GM23338 (cell line): ENCODE measurements at regions not wholly inside any gene's neighbourhood (a gene's known extent, or its start where the extent isn't known, plus 50 kb on each side); places are given as distances from the start of the nearest gene placed in this dataset.

Source experiments
- ATAC-seq: fragments of 200-7000 bp; cut with Tn5 transposase; 3 replicates; pipeline ENCODE4 v1.9.1; 2020
- DNase-seq: peaks from one replicate; pipeline ENCODE4 v3.0.0-alpha.2; 2015; ENCODE audit warnings: low spot score
- H2AFZ ChIP-seq: fragments of 200-600 bp; sonication (generic); 2 replicates; pipeline ENCODE4 v1.8.0; 2016; ENCODE audit warnings: antibody characterized with exemption, mild to moderate bottlenecking, moderate library complexity
- H3F3A ChIP-seq: fragments of 200-600 bp; sonication (generic); replicated peaks from 2 replicates; pipeline ENCODE4 v1.8.0; 2017; ENCODE audit warnings: antibody characterized with exemption, mixed run types, low read depth
- H3K27ac ChIP-seq: fragments of 200-600 bp; sonication (generic); 2 replicates; pipeline ENCODE4 v1.6.1; 2016; ENCODE audit warnings: low read depth
- H3K27me3 ChIP-seq: fragments of 200-600 bp; sonication (generic); 2 replicates; pipeline ENCODE4 v1.8.0; 2016; ENCODE audit warnings: mild to moderate bottlenecking, mixed run types, moderate library complexity; ENCODE audit not compliant: insufficient read depth
- H3K36me3 ChIP-seq: fragments of 200-600 bp; sonication (generic); 2 replicates; pipeline ENCODE4 v1.8.0; 2016; ENCODE audit warnings: mild to moderate bottlenecking; ENCODE audit not compliant: insufficient read depth
- H3K4me1 ChIP-seq: fragments of 200-600 bp; sonication (generic); 2 replicates; pipeline ENCODE4 v1.8.0; 2016; ENCODE audit warnings: mild to moderate bottlenecking, moderate library complexity; ENCODE audit not compliant: insufficient read depth
- H3K4me2 ChIP-seq: fragments of 200-600 bp; sonication (generic); 2 replicates; pipeline ENCODE4 v1.7.1; 2017; ENCODE audit warnings: mixed run types
- H3K4me3 ChIP-seq: fragments of 200-600 bp; sonication (generic); 2 replicates; pipeline ENCODE4 v1.6.1; 2016; ENCODE audit warnings: mixed run types
- H3K79me2 ChIP-seq: fragments of 200-600 bp; sonication (generic); replicated peaks from 2 replicates; pipeline ENCODE4 v1.8.0; 2017; ENCODE audit warnings: mild to moderate bottlenecking; ENCODE audit not compliant: insufficient read depth
- H3K9me2 ChIP-seq: fragments of 200-600 bp; sonication (generic); 2 replicates; pipeline ENCODE4 v1.8.0; 2017; ENCODE audit not compliant: insufficient read depth
- H4K20me1 ChIP-seq: fragments of 200-600 bp; sonication (generic); replicated peaks from 2 replicates; pipeline ENCODE4 v1.8.0; 2017; ENCODE audit warnings: mild to moderate bottlenecking; ENCODE audit not compliant: insufficient read depth
- H3K27ac Mint-ChIP-seq: 2 replicates; pipeline ENCODE4 v1.8.0; 2020; ENCODE audit warnings: inconsistent platforms, mild to moderate bottlenecking, moderate library complexity, mixed read lengths
- H3K27me3 Mint-ChIP-seq: 3 replicates; pipeline ENCODE4 v1.8.0; 2022; ENCODE audit warnings: low read depth, mild to moderate bottlenecking, moderate library complexity, mixed read lengths, inconsistent platforms; ENCODE audit not compliant: insufficient read depth, poor library complexity
- H3K36me3 Mint-ChIP-seq: 3 replicates; pipeline ENCODE4 v1.8.0; 2021; ENCODE audit warnings: low read depth, mild to moderate bottlenecking, inconsistent platforms, moderate library complexity, mixed read lengths
- H3K4me1 Mint-ChIP-seq: 3 replicates; pipeline ENCODE4 v1.8.0; 2020; ENCODE audit warnings: mild to moderate bottlenecking, inconsistent platforms, mixed read lengths
- H3K4me3 Mint-ChIP-seq: 3 replicates; pipeline ENCODE4 v1.8.0; 2021; ENCODE audit warnings: moderate library complexity, mild to moderate bottlenecking, inconsistent platforms, mixed read lengths
- H3K9me3 Mint-ChIP-seq: 3 replicates; pipeline ENCODE4 v1.8.0; 2020; ENCODE audit warnings: moderate library complexity, mild to moderate bottlenecking, inconsistent platforms, mixed read lengths
- CREB1 ChIP-seq: fragments of 250-450 bp; sonication (Bioruptor Pico); IDR thresholded peaks from 2 replicates; pipeline ENCODE4 v1.5.0; 2020; ENCODE audit warnings: low read depth, mild to moderate bottlenecking, moderate library complexity
- EZH2 ChIP-seq: fragments of 200-600 bp; sonication (generic); IDR thresholded peaks from one replicate; pipeline ENCODE4 v1.8.0; 2017; ENCODE audit warnings: antibody characterized with exemption, mild to moderate bottlenecking, low read depth; ENCODE audit not compliant: unreplicated experiment
- EZH2phosphoT487 ChIP-seq: fragments of 200-600 bp; sonication (generic); IDR thresholded peaks from one replicate; pipeline ENCODE4 v1.8.1; 2018; ENCODE audit warnings: antibody characterized with exemption; ENCODE audit not compliant: unreplicated experiment
- JUNB ChIP-seq: IDR thresholded peaks from one replicate; pipeline ENCODE4 v1.6.1; 2016; ENCODE audit warnings: antibody characterized with exemption; ENCODE audit not compliant: unreplicated experiment
- NANOG ChIP-seq: IDR thresholded peaks from 2 replicates; pipeline ENCODE4 v1.6.1; 2016; ENCODE audit warnings: antibody characterized with exemption, borderline replicate concordance
- POLR2AphosphoS5 ChIP-seq: IDR thresholded peaks from 2 replicates; pipeline ENCODE4 v1.6.1; 2016; ENCODE audit warnings: antibody characterized with exemption, low read depth
- STAT1 ChIP-seq: IDR thresholded peaks from one replicate; pipeline ENCODE4 v1.6.1; 2016; ENCODE audit warnings: antibody characterized with exemption; ENCODE audit not compliant: unreplicated experiment
- ZNF114 ChIP-seq: fragments of 250-450 bp; sonication (Bioruptor Pico); IDR thresholded peaks from 2 replicates; pipeline ENCODE4 v1.5.0; 2020; ENCODE audit warnings: mild to moderate bottlenecking, moderate library complexity
- ZNF331 ChIP-seq: fragments of 250-450 bp; sonication (Bioruptor Pico); IDR thresholded peaks from 2 replicates; pipeline ENCODE4 v1.5.0; 2020; ENCODE audit warnings: low read depth, mild to moderate bottlenecking, moderate library complexity
- TF ChIP-seq, protein P1 (sequence below): IDR thresholded peaks from one replicate; pipeline ENCODE4 v1.6.1; 2018; ENCODE audit warnings: antibody characterized with exemption; ENCODE audit not compliant: unreplicated experiment
- TF ChIP-seq, protein P2 (sequence below): IDR thresholded peaks from 2 replicates; pipeline ENCODE4 v1.6.1; 2016; ENCODE audit warnings: antibody characterized with exemption
- TF ChIP-seq, protein P3 (sequence below): fragments of 250-450 bp; sonication (Bioruptor Pico); IDR thresholded peaks from 2 replicates; pipeline ENCODE4 v1.5.0; 2020; ENCODE audit warnings: mild to moderate bottlenecking, moderate library complexity

DNA sequence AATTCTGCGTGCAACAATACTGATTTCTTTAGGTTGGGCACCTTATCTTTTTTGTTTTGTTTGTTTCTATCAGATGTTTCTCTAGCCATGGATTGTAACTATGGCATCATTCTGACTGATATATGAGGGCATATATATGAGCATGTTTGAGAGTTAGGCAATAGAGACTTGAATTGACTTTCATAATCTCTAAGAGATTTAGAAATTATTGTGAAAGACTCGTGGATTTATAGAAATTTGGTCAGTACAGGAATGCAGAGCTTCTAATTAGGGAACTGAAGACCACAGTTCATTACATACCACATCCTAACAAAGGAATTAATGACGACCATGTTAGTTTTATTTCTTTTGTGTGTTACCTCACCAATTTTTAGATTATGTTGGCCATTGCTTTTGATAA is 546.0 kb upstream of the GRAMD2B start (continued):
- TF ChIP-seq, protein P1, sequence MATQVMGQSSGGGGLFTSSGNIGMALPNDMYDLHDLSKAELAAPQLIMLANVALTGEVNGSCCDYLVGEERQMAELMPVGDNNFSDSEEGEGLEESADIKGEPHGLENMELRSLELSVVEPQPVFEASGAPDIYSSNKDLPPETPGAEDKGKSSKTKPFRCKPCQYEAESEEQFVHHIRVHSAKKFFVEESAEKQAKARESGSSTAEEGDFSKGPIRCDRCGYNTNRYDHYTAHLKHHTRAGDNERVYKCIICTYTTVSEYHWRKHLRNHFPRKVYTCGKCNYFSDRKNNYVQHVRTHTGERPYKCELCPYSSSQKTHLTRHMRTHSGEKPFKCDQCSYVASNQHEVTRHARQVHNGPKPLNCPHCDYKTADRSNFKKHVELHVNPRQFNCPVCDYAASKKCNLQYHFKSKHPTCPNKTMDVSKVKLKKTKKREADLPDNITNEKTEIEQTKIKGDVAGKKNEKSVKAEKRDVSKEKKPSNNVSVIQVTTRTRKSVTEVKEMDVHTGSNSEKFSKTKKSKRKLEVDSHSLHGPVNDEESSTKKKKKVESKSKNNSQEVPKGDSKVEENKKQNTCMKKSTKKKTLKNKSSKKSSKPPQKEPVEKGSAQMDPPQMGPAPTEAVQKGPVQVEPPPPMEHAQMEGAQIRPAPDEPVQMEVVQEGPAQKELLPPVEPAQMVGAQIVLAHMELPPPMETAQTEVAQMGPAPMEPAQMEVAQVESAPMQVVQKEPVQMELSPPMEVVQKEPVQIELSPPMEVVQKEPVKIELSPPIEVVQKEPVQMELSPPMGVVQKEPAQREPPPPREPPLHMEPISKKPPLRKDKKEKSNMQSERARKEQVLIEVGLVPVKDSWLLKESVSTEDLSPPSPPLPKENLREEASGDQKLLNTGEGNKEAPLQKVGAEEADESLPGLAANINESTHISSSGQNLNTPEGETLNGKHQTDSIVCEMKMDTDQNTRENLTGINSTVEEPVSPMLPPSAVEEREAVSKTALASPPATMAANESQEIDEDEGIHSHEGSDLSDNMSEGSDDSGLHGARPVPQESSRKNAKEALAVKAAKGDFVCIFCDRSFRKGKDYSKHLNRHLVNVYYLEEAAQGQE = no peak

- Histone ChIP-seq H3K9me2 (no peaks in the 10 kb centered on the region), H3K4me2 (no peak overlapping the region), H3K4me1 (no peaks in the 10 kb centered on the region), H2AFZ (no peak overlapping the region), H3K79me2 (no peaks in the 10 kb centered on the region), H3K4me3 (no peak overlapping the region), H3F3A (no peaks in the 10 kb centered on the region), H3K27me3 (no peaks in the 10 kb centered on the region), H4K20me1 (no peaks in the 10 kb centered on the region), H3K27ac (no peak overlapping the region), H3K36me3 (no peaks in the 10 kb centered on the region)
- no peak for ATAC-seq
- Mint-ChIP-seq H3K27ac (no peak overlapping the region), H3K9me3 (no peaks in the 10 kb centered on the region), H3K36me3 (no peaks in the 10 kb centered on the region), H3K4me3 (no peak overlapping the region), H3K27me3 (no peaks in the 10 kb centered on the region), H3K4me1 (no peaks in the 10 kb centered on the region; the same call in none of the 3 replicates)
- no peak for DNase-seq
- TF ChIP-seq STAT1 (no peak), ZNF331 (CRISPR knock-in tag) (no peak), POLR2AphosphoS5 (no peak), EZH2 (no peak), NANOG (no peak), ZNF114 (CRISPR knock-in tag) (no peak), EZH2phosphoT487 (no peak), CREB1 (CRISPR knock-in tag) (no peak), JUNB (no peak)
- TF ChIP-seq, protein P1 = no peak
- TF ChIP-seq, protein P2, sequence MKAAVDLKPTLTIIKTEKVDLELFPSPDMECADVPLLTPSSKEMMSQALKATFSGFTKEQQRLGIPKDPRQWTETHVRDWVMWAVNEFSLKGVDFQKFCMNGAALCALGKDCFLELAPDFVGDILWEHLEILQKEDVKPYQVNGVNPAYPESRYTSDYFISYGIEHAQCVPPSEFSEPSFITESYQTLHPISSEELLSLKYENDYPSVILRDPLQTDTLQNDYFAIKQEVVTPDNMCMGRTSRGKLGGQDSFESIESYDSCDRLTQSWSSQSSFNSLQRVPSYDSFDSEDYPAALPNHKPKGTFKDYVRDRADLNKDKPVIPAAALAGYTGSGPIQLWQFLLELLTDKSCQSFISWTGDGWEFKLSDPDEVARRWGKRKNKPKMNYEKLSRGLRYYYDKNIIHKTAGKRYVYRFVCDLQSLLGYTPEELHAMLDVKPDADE = no peak
- TF ChIP-seq, protein P3, sequence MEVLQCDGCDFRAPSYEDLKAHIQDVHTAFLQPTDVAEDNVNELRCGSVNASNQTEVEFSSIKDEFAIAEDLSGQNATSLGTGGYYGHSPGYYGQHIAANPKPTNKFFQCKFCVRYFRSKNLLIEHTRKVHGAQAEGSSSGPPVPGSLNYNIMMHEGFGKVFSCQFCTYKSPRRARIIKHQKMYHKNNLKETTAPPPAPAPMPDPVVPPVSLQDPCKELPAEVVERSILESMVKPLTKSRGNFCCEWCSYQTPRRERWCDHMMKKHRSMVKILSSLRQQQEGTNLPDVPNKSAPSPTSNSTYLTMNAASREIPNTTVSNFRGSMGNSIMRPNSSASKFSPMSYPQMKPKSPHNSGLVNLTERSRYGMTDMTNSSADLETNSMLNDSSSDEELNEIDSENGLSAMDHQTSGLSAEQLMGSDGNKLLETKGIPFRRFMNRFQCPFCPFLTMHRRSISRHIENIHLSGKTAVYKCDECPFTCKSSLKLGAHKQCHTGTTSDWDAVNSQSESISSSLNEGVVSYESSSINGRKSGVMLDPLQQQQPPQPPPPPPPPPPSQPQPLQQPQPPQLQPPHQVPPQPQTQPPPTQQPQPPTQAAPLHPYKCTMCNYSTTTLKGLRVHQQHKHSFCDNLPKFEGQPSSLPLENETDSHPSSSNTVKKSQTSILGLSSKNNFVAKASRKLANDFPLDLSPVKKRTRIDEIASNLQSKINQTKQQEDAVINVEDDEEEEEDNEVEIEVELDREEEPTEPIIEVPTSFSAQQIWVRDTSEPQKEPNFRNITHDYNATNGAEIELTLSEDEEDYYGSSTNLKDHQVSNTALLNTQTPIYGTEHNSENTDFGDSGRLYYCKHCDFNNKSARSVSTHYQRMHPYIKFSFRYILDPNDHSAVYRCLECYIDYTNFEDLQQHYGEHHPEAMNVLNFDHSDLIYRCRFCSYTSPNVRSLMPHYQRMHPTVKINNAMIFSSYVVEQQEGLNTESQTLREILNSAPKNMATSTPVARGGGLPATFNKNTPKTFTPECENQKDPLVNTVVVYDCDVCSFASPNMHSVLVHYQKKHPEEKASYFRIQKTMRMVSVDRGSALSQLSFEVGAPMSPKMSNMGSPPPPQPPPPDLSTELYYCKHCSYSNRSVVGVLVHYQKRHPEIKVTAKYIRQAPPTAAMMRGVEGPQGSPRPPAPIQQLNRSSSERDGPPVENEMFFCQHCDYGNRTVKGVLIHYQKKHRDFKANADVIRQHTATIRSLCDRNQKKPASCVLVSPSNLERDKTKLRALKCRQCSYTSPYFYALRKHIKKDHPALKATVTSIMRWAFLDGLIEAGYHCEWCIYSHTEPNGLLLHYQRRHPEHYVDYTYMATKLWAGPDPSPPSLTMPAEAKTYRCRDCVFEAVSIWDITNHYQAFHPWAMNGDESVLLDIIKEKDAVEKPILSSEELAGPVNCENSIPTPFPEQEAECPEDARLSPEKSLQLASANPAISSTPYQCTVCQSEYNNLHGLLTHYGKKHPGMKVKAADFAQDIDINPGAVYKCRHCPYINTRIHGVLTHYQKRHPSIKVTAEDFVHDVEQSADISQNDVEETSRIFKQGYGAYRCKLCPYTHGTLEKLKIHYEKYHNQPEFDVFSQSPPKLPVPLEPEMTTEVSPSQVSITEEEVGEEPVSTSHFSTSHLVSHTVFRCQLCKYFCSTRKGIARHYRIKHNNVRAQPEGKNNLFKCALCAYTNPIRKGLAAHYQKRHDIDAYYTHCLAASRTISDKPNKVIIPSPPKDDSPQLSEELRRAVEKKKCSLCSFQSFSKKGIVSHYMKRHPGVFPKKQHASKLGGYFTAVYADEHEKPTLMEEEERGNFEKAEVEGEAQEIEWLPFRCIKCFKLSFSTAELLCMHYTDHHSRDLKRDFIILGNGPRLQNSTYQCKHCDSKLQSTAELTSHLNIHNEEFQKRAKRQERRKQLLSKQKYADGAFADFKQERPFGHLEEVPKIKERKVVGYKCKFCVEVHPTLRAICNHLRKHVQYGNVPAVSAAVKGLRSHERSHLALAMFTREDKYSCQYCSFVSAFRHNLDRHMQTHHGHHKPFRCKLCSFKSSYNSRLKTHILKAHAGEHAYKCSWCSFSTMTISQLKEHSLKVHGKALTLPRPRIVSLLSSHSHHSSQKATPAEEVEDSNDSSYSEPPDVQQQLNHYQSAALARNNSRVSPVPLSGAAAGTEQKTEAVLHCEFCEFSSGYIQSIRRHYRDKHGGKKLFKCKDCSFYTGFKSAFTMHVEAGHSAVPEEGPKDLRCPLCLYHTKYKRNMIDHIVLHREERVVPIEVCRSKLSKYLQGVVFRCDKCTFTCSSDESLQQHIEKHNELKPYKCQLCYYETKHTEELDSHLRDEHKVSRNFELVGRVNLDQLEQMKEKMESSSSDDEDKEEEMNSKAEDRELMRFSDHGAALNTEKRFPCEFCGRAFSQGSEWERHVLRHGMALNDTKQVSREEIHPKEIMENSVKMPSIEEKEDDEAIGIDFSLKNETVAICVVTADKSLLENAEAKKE = no peak
These were observed 541.1 kb upstream of the GRAMD2B start for GRCh38 chr5:125882061-125882460.
